ENCODE measurements at regions not wholly inside any gene's neighbourhood (a gene's known extent, or its start where the extent isn't known, plus 50 kb on each side); places are given as distances from the start of the nearest gene placed in this dataset.

DNA sequence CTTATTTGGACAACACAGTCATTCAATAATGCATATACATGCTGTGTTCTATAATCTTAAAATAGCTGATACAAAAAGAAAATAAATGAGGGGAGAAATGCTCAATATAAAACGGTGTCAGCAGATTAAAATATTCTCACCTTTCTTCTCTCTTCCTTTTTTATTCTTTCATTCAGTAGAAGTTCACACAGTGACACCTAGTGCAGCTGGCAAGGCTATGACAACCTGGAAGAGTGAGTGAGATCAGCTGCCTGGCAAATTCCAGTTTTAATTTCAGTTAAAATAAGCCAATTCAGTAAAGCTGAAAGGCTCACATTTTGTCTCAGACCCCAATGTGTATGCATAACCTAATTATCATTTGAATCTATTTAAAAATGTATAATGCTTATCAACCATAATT lies 150.3 kb downstream of the RASEF start:
- TF ChIP-seq, protein P1, sequence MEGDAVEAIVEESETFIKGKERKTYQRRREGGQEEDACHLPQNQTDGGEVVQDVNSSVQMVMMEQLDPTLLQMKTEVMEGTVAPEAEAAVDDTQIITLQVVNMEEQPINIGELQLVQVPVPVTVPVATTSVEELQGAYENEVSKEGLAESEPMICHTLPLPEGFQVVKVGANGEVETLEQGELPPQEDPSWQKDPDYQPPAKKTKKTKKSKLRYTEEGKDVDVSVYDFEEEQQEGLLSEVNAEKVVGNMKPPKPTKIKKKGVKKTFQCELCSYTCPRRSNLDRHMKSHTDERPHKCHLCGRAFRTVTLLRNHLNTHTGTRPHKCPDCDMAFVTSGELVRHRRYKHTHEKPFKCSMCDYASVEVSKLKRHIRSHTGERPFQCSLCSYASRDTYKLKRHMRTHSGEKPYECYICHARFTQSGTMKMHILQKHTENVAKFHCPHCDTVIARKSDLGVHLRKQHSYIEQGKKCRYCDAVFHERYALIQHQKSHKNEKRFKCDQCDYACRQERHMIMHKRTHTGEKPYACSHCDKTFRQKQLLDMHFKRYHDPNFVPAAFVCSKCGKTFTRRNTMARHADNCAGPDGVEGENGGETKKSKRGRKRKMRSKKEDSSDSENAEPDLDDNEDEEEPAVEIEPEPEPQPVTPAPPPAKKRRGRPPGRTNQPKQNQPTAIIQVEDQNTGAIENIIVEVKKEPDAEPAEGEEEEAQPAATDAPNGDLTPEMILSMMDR (IDR thresholded peaks at IDR 0.05 in 2 of 3, conservative IDR thresholded peaks at IDR 0.05 in 1 of 3; ENCODE audit: insufficient read depth in 2 of 3, low read depth in 1 of 3, low read length in 3 of 3) = no peak
- TF ChIP-seq E2F4 (CRISPR knock-in tag; IDR thresholded peaks at IDR 0.05; ENCODE audit: low read depth) (no peak), ZFP91 (CRISPR knock-in tag; IDR thresholded peaks at IDR 0.05) (no peak), NELFE (IDR thresholded peaks at IDR 0.05; ENCODE audit: insufficient read depth, insufficient read length) (no peak), SMC3 (conservative IDR thresholded peaks at IDR 0.05; ENCODE audit: insufficient read depth, low read depth, low read length) (no peak), POLR2A (conservative IDR thresholded peaks at IDR 0.05) (no peak), FOXP1 (CRISPR knock-in tag; IDR thresholded peaks at IDR 0.05) (no peak), ZFP36 (IDR thresholded peaks at IDR 0.05; ENCODE audit: low read depth, low read length, partially characterized antibody) (no peak), CHD4 (IDR thresholded peaks at IDR 0.05; ENCODE audit: insufficient read depth, insufficient replicate concordance, low read depth, low read length, poor library complexity, severe bottlenecking) (no peak), ZNF263 (CRISPR knock-in tag; IDR thresholded peaks at IDR 0.05; ENCODE audit: borderline replicate concordance) (no peak), MAZ (CRISPR knock-in tag; conservative IDR thresholded peaks at IDR 0.05 in 1 of 2, IDR thresholded peaks at IDR 0.05 in 1 of 2) (no peak), GTF2E2 (tag; IDR thresholded peaks at IDR 0.05) (no peak), HOMEZ (CRISPR knock-in tag; IDR thresholded peaks at IDR 0.05) (no peak), ZNF644 (tag; IDR thresholded peaks at IDR 0.05; ENCODE audit: low read depth) (no peak)

Data from K562 (cell line).